ENCODE measurements at regions not wholly inside any gene's neighbourhood (a gene's known extent, or its start where the extent isn't known, plus 50 kb on each side); places are given as distances from the start of the nearest gene placed in this dataset.
"Not testable (repeated sequence)": the region's sequence is repeated elsewhere in the genome, so short reads cannot be mapped to it uniquely, and the experiment has no call there.

DNA sequence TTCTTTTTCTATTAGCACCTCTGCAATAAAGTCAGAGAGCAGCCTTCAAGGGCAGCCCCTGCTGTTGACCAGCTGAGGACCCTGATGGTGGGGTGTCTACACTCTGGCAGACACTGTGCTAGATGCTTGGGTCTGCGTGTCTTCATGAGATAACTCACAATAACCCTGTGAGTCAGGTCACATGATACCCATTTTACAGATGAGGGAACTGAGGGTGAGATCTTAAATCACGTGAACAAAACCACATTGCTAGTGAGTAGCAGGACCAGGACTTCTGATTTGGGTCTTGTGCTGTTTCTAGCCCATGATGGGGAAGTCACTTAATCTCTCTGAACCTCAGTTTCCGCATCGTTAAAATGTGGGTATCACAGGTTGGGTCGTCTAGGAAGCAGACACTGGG is 118.5 kb upstream of the LIPC start:
- Mint-ChIP-seq H3K27me3 (no peaks in the 10 kb centered on the region), H3K9me3 (peaks cover 28% of the 10 kb centered on the region), H3K36me3 (ENCODE audit: low read depth) (peaks cover 1% of the 10 kb centered on the region), H3K27ac (peak overlapping the region; percentile 26), H3K4me1 (peaks cover 23% of the 10 kb centered on the region), H3K4me3 (no peak overlapping the region)
- DNase-seq: no peak
- intact Hi-C loops (cut with micrococcal nuclease): no loop called here

DNA sequence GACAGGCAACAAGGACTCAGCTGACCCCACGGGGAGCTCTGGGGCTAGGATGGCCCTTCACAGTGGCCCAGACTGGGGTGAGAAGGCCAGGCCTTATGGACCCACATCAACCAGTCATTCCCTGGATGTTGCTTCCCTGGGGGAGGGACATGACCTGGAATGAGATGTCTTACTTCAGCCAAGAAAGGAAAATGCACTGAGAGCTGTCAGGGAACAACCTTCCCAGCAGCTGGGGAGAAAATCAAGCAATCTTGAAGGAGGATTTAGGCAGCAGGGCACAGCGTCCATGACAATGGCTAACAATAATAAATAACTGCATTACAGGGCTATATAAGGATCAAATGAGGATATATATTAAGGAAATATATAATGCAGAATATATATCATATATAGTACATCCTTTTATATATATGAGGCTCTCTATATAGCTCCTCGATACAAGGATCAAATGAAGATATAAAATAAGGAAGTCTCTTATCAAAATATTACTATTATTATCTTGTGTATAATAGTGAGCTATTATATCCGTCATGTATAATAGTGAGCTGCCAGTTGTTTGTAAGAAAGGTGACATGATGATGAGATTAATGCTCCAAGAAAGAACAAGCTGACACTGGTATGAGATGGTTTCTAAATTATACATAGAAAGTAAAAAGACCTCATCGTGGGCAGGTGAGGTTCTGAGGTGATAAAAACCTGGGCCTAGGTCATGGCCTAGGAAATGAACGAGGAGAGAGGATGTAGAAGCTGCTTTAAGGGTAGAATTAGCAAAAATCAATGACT is 117.8 kb upstream of the LIPC start:
- H3K27ac Mint-ChIP-seq: peak overlapping the region; percentile 82
- H3K4me1 Mint-ChIP-seq: peaks cover 23% of the 10 kb centered on the region
- peak overlapping the region; percentile 7 for H3K4me3 Mint-ChIP-seq
- H3K36me3 Mint-ChIP-seq (ENCODE audit: low read depth): peaks cover 1% of the 10 kb centered on the region
- intact Hi-C loops (cut with micrococcal nuclease): loop anchor here (2.0 kb wide), 1 partner anchor 19 kb away; no protein-coding TSS in a partner anchor
- H3K27me3 Mint-ChIP-seq: no peaks in the 10 kb centered on the region
- peaks cover 29% of the 10 kb centered on the region for H3K9me3 Mint-ChIP-seq
- no peak for DNase-seq

DNA sequence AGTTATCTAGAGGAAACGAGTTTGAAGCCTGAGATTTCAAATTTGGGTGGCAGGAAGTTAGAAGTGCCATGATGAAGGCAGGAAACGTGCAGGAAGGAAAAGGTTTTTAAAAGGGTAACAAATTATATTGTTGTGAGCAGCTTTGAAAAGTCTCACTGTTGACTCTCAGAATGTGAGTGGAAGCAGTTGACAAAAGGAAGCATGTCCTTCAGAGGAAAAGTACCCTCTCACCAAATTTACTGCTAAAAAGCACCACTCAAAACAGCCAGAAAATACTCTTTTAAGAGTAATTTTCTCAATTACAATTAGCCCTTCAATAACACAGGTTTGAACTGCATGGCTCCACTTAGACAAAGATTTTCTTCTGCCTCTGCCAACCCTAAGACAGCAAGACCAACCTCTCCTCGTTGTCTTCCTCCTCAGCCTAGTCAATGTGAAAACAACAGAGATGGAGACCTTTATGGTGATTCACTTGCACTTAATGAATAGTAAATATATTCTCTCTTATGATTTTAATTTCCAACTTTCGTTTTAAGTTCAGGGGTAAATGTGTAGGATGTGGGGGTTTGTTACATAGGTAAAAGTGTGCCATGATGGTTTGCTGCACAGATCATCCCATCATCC is 117.1 kb upstream of the LIPC start:
- peaks cover 29% of the 10 kb centered on the region for H3K9me3 Mint-ChIP-seq
- peaks cover 23% of the 10 kb centered on the region for H3K4me1 Mint-ChIP-seq
- no peaks in the 10 kb centered on the region for H3K27me3 Mint-ChIP-seq
- DNase-seq: peak; percentile 63
- H3K4me3 Mint-ChIP-seq: peak overlapping the region; percentile 7
- intact Hi-C loops (cut with micrococcal nuclease): loop anchor here (2.0 kb wide), 1 partner anchor 18 kb away; no protein-coding TSS in a partner anchor
- peak overlapping the region; percentile 82 for H3K27ac Mint-ChIP-seq
- peaks cover 1% of the 10 kb centered on the region for H3K36me3 Mint-ChIP-seq (ENCODE audit: low read depth)

DNA sequence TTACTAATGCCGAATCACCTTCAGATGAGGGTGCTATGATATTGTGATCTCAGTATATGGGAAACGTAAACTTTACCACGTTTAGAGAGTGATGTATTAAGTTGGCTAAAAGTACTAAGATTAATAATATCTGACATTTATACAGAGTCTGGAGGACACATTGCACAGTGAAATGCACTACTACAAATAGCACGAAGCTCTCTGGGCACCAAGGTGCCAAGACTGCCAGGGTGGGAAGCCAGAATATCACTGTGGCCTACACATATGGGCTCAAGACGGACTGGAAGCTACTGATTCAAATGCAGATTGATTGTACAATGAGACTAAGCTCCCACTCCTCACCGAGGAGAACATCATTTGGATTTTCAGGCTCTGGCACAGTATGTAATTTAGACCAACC is 113.3 kb upstream of the LIPC start:
- intact Hi-C loops (cut with micrococcal nuclease): no loop called here
- Mint-ChIP-seq H3K27ac (no peak overlapping the region), H3K4me3 (no peak overlapping the region), H3K4me1 (peaks cover 19% of the 10 kb centered on the region), H3K9me3 (peaks cover 33% of the 10 kb centered on the region), H3K27me3 (no peaks in the 10 kb centered on the region), H3K36me3 (ENCODE audit: low read depth) (peaks cover 1% of the 10 kb centered on the region)
- no peak for DNase-seq

DNA sequence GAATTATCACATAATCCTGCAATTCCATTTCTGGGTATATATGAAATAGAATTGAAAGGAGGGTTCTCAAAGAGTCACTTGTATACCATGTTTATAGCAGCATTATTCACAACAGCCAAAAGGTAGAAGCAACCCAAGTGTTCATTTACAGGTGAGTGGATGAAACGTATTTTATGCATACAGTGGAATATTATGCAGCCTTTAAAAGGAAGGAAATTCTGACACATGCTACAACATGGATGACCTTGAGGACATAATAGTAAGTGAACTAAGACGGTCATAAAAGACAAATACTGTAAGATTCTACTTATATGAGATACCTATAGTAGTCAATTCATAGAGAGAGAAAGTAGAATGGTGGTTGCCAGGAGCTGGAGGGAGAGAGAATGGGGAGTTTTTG is 110.8 kb upstream of the LIPC start:
- intact Hi-C loops (cut with micrococcal nuclease): no loop called here
- no peak overlapping the region for H3K27ac Mint-ChIP-seq
- no peak for DNase-seq
- H3K4me1 Mint-ChIP-seq: peaks cover 2% of the 10 kb centered on the region
- peaks cover 5% of the 10 kb centered on the region for H3K27me3 Mint-ChIP-seq
- no peak overlapping the region for H3K4me3 Mint-ChIP-seq
- H3K36me3 Mint-ChIP-seq (ENCODE audit: low read depth): no peaks in the 10 kb centered on the region
- H3K9me3 Mint-ChIP-seq: peaks cover 27% of the 10 kb centered on the region

DNA sequence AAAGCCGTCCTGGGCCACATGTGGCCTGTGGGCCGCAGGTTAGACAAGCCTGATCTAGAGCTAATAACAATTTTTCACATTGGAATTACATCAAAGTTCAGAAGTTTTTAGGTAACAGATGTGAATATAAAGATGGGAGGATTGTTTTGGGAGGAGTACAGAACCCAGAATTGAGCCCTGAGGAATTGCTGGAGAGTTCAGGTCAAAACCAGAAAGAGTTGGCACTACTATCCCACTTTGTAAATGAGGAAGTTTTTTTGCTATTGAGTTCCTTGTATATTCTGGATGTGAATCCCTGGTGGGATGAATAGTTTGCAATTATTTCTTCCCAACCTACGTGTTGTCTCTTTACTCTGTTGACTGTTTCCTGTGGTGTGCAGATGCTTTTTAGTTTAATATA is 109.5 kb upstream of the LIPC start:
- Mint-ChIP-seq H3K9me3 (peaks cover 22% of the 10 kb centered on the region), H3K4me1 (peaks cover 2% of the 10 kb centered on the region), H3K27me3 (peaks cover 5% of the 10 kb centered on the region), H3K27ac (no peak overlapping the region), H3K36me3 (ENCODE audit: low read depth) (no peaks in the 10 kb centered on the region), H3K4me3 (no peak overlapping the region)
- intact Hi-C loops (cut with micrococcal nuclease): no loop called here
- DNase-seq: no peak

DNA sequence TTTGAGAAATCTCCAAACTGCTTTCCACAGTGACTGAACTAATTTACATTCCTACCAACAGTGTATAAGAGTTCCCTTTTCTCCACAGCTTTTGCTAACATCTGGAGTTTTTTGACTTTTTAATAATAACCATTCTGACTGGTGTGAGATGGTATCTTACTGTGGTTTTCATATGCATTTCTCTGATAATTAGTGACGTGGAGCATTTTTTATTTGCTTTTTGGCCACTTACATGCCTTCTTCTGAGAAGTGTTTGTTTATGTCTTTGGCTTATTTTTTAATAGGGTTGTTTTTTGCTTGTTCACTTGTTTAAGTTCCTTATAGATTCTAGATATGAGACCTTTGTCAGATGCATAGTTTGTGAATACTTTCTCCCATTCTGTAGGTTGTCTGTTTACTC is 108.5 kb upstream of the LIPC start:
- H3K36me3 Mint-ChIP-seq (ENCODE audit: low read depth); H3K4me3 Mint-ChIP-seq; H3K4me1 Mint-ChIP-seq; intact Hi-C loops (cut with micrococcal nuclease); DNase-seq; H3K27me3 Mint-ChIP-seq; H3K27ac Mint-ChIP-seq: not testable (repeated sequence)
- H3K9me3 Mint-ChIP-seq: peaks cover 15% of the 10 kb centered on the region

DNA sequence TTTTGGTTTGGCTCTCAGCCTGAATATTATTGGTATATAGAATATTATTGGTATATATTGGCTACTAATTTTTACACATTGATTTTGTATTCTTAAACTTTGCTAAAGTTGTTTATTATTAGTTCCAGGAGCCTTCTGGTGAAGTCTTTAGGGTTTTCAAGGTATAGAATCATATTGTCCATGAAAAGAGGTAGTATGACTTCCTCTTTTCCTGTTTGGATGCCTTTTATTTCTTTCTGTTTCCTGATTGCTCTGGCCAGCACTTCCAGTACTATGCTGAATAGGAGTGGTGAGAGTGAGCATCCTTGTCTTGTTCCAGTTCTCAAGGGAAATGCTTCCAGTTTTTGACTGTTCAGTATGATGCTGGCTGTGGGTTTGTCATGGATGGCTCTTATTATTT is 107.3 kb upstream of the LIPC start:
- no peak for DNase-seq
- Mint-ChIP-seq H3K4me1 (peaks cover 5% of the 10 kb centered on the region), H3K27me3 (peaks cover 5% of the 10 kb centered on the region), H3K36me3 (ENCODE audit: low read depth) (no peaks in the 10 kb centered on the region), H3K27ac (no peak overlapping the region), H3K9me3 (peaks cover 14% of the 10 kb centered on the region), H3K4me3 (no peak overlapping the region)
- intact Hi-C loops (cut with micrococcal nuclease): no loop called here

DNA sequence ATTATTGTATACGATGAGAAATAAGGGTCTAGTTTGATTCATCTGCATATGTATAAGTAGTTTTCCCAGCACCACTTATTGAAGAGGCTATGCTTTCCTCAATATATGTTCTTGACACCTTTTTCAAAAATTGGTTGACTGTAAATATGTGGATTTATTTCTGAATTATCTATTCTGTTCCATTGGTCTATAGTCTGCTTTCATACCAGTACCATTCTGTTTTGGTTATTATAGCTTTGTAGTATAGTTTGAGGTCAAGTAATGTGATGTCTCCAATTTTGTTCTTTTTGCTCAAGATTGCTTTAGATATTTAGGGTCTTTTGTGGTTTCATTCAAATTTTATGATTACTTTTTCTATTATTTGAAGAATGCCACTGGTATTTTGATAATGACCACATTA is 103.8 kb upstream of the LIPC start:
- Mint-ChIP-seq H3K36me3 (ENCODE audit: low read depth) (no peaks in the 10 kb centered on the region), H3K4me1 (peaks cover 36% of the 10 kb centered on the region), H3K27ac (no peak overlapping the region), H3K4me3 (no peak overlapping the region), H3K27me3 (peaks cover 5% of the 10 kb centered on the region), H3K9me3 (peaks cover 12% of the 10 kb centered on the region)
- DNase-seq: no peak
- intact Hi-C loops (cut with micrococcal nuclease): no loop called here

DNA sequence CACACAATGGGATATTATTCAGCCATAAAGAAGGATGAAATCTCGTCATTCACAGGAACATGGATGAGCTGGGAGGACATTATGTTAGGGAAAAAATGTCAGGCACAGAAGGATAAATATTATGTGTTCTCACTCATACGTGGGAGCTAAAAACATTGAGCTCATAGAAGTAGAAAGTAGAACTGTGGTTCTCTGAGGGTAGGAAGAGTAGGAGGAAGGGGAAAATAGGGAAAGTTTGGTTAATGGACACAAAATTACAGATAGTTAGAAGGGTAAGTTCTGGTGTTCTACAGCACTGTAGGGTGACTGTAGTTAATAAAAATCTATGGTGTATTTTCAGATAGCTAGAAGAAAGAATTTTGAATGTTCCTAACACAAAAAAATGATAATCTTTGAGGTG is 102.6 kb upstream of the LIPC start:
- Mint-ChIP-seq H3K27me3 (peaks cover 5% of the 10 kb centered on the region), H3K36me3 (ENCODE audit: low read depth) (peaks cover 2% of the 10 kb centered on the region), H3K4me1 (peaks cover 44% of the 10 kb centered on the region), H3K27ac (peak overlapping the region; percentile 13), H3K9me3 (peaks cover 10% of the 10 kb centered on the region), H3K4me3 (no peak overlapping the region)
- intact Hi-C loops (cut with micrococcal nuclease): no loop called here
- no peak for DNase-seq

DNA sequence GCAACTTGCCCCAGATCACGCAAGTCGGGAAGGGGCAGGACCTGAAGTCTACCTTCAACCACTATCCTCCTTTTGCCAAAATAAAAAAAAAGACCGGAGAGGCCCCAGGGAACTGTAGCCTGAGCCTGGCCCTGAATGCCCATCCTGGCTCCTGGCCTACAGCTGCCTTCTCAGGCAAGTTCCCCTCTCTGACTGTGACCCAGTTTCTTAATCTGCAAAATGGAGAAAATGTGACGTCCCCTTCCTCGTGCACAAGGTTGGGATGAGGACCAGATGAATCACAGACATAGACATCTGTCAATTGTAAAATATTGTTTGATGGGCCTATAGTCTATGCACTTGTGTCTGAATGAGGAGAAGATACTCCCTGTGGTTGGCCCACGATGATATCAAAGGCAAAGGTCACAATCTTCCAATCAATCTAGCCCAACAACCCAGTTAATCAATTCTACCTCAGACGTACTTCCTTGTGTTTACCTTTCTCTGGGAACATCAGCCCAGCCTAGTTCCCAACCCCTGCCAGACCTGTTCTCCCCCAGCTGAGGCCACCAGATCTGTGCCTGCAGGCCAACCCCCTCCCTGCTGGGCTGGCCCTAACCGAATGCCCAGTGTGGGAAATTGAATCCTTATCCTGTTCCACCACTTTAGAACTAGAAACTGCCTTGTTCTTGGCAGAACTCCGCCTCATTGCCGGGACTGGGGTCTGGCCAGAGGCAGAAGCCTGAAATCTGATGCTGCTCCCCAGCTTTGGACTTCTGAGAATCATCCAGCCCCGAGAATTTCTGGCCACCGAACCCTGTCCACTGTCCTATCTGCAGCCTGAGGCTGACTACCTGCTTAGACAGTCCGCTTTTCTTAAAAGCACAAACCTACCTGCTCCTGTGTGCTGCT is 101.8 kb upstream of the LIPC start:
- Mint-ChIP-seq H3K4me3 (no peak overlapping the region), H3K27me3 (peaks cover 5% of the 10 kb centered on the region), H3K27ac (peak overlapping the region; percentile 98), H3K9me3 (peaks cover 13% of the 10 kb centered on the region), H3K36me3 (ENCODE audit: low read depth) (peaks cover 2% of the 10 kb centered on the region), H3K4me1 (peaks cover 44% of the 10 kb centered on the region)
- no peak for DNase-seq
- intact Hi-C loops (cut with micrococcal nuclease): loop anchor here (5.0 kb wide), 2 partner anchors 38 to 417 kb away; partner anchors contain the start of gene ADAM10

DNA sequence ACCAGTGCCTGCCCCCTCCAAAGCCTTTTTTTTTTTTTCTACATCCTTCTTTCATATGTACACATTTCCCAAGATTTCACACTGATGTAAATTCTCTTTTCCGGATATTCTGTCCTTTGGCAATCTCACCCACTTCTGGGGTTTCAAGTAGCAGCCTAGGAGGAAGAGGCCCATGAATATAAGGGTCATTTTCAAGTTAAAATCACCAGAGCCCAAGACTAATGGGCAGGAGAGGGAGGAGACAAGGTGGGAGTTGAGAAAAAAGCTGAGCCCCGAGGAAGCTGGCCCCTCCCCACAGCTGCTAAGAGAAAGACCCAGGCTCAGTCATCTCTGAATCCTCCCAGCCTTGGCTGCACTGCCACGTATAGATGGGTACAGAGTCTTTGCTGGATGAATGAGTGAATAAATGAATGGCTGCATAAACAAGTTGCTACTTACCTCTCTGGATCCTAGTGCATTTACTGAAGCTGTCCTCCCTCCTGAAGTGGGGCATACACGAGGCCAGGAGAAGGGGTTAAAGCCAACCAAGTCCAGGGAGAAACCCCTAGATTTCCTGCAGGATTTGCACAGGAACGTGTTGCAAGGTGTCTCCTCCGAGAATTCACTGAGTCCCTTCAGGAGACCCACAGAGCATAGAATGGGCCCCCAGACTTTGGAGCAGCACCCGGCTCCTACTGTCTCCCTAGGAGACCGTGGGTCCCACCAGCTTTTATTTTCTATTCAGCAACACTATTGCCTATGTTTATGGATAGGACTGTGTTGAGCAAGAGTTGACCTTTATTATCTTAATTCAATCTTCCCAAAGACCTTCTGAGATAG is 100.8 kb upstream of the LIPC start:
- intact Hi-C loops (cut with micrococcal nuclease): loop anchor here (5.0 kb wide), 2 partner anchors 39 to 416 kb away; partner anchors contain the start of gene ADAM10
- Mint-ChIP-seq H3K36me3 (ENCODE audit: low read depth) (peaks cover 3% of the 10 kb centered on the region), H3K27ac (peak overlapping the region; percentile 98), H3K4me1 (peaks cover 46% of the 10 kb centered on the region), H3K9me3 (peaks cover 10% of the 10 kb centered on the region), H3K27me3 (peaks cover under 1% of the 10 kb centered on the region), H3K4me3 (peak overlapping the region; percentile 61)
- no peak for DNase-seq

DNA sequence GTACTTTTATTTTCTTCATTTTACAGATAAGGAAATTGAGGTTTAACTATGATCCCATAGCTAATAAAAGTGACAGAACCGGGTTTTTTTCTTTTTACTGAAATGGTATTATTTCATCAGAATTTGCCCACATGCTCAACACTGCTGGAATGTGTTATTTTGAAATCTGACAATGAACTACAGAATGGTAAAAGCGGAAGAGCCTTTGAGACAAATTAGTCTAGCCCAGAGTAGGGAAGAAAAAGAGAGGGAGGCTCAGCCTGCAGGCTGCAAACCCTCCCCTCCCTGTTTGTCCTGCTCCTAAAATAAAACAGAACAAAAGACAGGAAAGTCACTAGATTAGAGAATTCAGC is 100.3 kb upstream of the LIPC start:
- Mint-ChIP-seq H3K36me3 (ENCODE audit: low read depth) (peaks cover 3% of the 10 kb centered on the region), H3K4me1 (peaks cover 49% of the 10 kb centered on the region), H3K27ac (peak overlapping the region; percentile 98), H3K27me3 (no peaks in the 10 kb centered on the region), H3K9me3 (peaks cover 8% of the 10 kb centered on the region), H3K4me3 (peak overlapping the region; percentile 61)
- no peak for DNase-seq
- intact Hi-C loops (cut with micrococcal nuclease): loop anchor here (5.0 kb wide), 2 partner anchors 39 to 416 kb away; partner anchors contain the start of gene ADAM10

All from activated CD4-positive, alpha-beta T cell treated with anti-CD3 and anti-CD28 coated beads, Interleukin-2, amount 10 ng/mL, durations not matched to agents 24 days and 14 days (primary cell).